HFFc6 (cell line): ENCODE measurements at regions not wholly inside any gene's neighbourhood (a gene's known extent, or its start where the extent isn't known, plus 50 kb on each side); places are given as distances from the start of the nearest gene placed in this dataset.

Source experiments
- DNase-seq: peaks from one replicate; pipeline ENCODE4 v3.0.0-alpha.2; 2018
- H3K27ac Mint-ChIP-seq: 2 replicates; pipeline ENCODE4 v1.8.0; 2020; ENCODE audit warnings: mild to moderate bottlenecking, mixed read lengths
- H3K27me3 Mint-ChIP-seq: 2 replicates; pipeline ENCODE4 v1.8.0; 2021; ENCODE audit warnings: mild to moderate bottlenecking, moderate library complexity, mixed read lengths; ENCODE audit not compliant: insufficient read depth
- H3K36me3 Mint-ChIP-seq: 2 replicates; pipeline ENCODE4 v1.8.0; 2021; ENCODE audit warnings: low read depth, mixed read lengths
- H3K4me1 Mint-ChIP-seq: 2 replicates; pipeline ENCODE4 v1.8.0; 2020; ENCODE audit warnings: low read depth, mixed read lengths
- H3K4me3 Mint-ChIP-seq: 2 replicates; pipeline ENCODE4 v1.8.0; 2020; ENCODE audit warnings: mild to moderate bottlenecking, moderate library complexity, mixed read lengths
- H3K9me3 Mint-ChIP-seq: 2 replicates; pipeline ENCODE4 v1.8.0; 2020; ENCODE audit warnings: mild to moderate bottlenecking, mixed read lengths
- CTCF ChIP-seq: fragments of 200-600 bp; sonication (generic); IDR thresholded peaks from 2 replicates; pipeline ENCODE4 v1.5.0; 2021; ENCODE audit warnings: antibody characterized with exemption, mild to moderate bottlenecking

DNA sequence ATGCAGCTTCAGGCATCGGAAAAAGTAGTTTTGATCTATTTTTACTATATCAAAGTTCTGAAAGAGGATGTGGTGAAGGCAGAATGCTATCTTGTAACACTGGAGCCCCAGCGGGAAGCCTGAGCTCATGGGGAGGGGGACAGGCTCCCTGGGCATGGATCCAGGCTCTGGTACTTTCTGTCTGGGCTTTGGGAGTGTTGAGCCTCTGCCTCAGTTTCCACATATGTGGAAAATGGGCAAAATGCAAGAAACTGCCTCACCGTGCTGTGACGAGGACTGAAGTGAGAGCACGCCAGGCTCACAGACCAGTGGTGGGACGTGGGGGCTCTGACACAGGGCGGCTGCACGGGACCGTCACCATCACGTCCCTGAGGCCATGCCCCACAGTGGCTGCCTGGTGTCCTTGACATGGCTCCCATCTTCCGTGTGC lies 182.9 kb upstream of the SHH start:
- H3K4me3 Mint-ChIP-seq: no peak overlapping the region
- 0 out of 2 replicates have a peak, but pooled peaks cover 6% of the 10 kb centered on the region for H3K36me3 Mint-ChIP-seq
- H3K27ac Mint-ChIP-seq: no peak overlapping the region
- peaks cover 46% of the 10 kb centered on the region for H3K9me3 Mint-ChIP-seq
- no peaks in the 10 kb centered on the region for H3K4me1 Mint-ChIP-seq
- TF ChIP-seq CTCF: no peak
- no peaks in the 10 kb centered on the region for H3K27me3 Mint-ChIP-seq
- DNase-seq: no peak

DNA sequence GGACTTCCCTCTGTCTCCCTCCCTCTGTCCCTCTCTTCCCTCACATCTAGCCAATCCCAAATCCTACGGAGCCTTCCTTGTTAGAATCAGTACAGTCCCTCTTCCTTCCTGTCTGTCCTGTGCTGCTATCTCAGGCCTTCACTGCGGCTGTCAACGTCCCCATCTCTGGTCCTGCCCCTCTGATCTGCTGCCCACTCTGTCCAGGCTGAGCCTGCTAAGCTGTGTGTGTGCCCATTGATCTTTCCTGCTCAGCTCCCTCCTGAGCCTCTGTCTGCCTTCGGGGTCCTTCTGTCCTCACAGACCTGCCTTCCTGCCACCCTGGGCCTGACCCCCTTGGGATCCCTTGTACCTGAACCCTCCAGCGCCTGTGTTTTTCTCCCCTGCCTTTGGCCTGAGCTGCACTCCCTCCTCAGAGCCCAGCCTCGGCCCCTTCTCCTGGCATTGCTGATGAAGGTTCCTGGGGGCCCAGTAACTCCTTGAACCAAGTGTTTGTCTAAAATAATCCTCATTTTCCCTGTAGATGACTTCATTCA lies 182.1 kb upstream of the SHH start:
- no peak for DNase-seq
- Mint-ChIP-seq H3K4me1 (no peaks in the 10 kb centered on the region), H3K27ac (no peak overlapping the region), H3K4me3 (no peak overlapping the region), H3K9me3 (peaks cover 48% of the 10 kb centered on the region), H3K36me3 (peaks cover 9% of the 10 kb centered on the region; the same call in 1 of the 2 replicates), H3K27me3 (no peaks in the 10 kb centered on the region)
- no peak for TF ChIP-seq CTCF

- Mint-ChIP-seq H3K27ac (no peak overlapping the region), H3K4me3 (no peak overlapping the region), H3K9me3 (peaks cover 50% of the 10 kb centered on the region), H3K36me3 (peaks cover 11% of the 10 kb centered on the region; the same call in 1 of the 2 replicates), H3K4me1 (no peaks in the 10 kb centered on the region), H3K27me3 (no peaks in the 10 kb centered on the region)
- no peak for DNase-seq
- no peak for TF ChIP-seq CTCF
These were observed 181.4 kb upstream of the SHH start for GRCh38 chr7:155993420-155994278.

DNA sequence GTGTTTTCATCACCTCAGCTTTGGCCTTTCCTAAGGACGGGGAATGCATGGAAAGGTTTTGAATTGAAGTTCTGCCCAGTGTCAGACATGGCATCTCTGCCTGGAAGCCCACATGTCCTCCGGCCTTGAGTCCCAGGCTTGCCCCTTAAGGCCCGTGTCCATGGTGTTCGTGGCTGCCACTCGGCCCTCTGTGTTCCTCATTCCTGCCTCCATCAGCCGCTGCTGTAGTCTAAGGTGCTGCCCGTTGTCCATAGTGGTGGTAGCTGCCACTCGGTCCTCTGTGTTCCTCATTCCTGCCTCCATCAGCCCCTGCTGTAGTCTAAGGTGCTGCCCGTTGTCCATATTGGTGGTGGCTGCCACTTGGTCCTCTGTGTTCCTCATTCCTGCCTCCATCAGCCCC lies 180.7 kb upstream of the SHH start:
- Mint-ChIP-seq H3K36me3 (peaks cover 11% of the 10 kb centered on the region; the same call in 1 of the 2 replicates), H3K9me3 (peaks cover 51% of the 10 kb centered on the region)

DNA sequence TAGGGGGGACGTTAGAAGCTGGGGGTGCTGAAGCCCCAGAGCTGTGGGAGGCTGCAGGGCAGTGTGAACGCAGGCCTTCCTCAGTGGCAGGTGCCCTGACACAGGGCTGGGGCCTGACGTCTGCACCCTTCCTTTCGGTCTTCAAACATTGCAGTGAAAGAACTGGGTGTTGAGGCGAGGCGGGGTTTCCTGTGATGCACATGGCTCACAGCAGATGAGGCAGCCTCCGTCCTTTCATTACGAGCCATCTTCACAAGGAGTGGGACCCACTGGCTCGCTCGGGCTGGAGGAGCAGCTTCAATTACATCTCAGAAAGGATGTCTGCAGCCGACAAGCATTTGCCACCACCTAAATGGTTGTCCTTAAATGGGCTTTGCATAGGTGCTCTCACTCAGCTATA lies 180.3 kb upstream of the SHH start:
- Mint-ChIP-seq H3K27ac (no peak overlapping the region), H3K27me3 (no peaks in the 10 kb centered on the region), H3K4me3 (no peak overlapping the region), H3K9me3 (peaks cover 51% of the 10 kb centered on the region), H3K4me1 (no peaks in the 10 kb centered on the region), H3K36me3 (peaks cover 11% of the 10 kb centered on the region; the same call in 1 of the 2 replicates)
- DNase-seq: no peak
- no peak for TF ChIP-seq CTCF

More for the DNA sequence above, 180.7 kb upstream of the SHH start:
- no peak overlapping the region for H3K27ac Mint-ChIP-seq
- no peak overlapping the region for H3K4me3 Mint-ChIP-seq
- DNase-seq: no peak
- TF ChIP-seq CTCF: no peak
- H3K27me3 Mint-ChIP-seq: no peaks in the 10 kb centered on the region
- H3K4me1 Mint-ChIP-seq: no peaks in the 10 kb centered on the region
